Common myeloid progenitor, CD34-positive (primary cell): ENCODE measurements at regions not wholly inside any gene's neighbourhood (a gene's known extent, or its start where the extent isn't known, plus 50 kb on each side); places are given as distances from the start of the nearest gene placed in this dataset.

Source experiments
- CTCF ChIA-PET: fragments of 350-600 bp; sonication (Branson Sonifier 250); formaldehyde crosslinking; loops from one replicate; lab custom pipeline; 2021; ENCODE audit warnings: antibody characterized with exemption; lab: Charles Lee
- POLR2A ChIA-PET: fragments of 350-600 bp; sonication (Branson Sonifier 250); formaldehyde crosslinking; loops from one replicate; lab custom pipeline; 2021; ENCODE audit warnings: antibody characterized with exemption; lab: Charles Lee
- DNase-seq, 3 donors: peaks; one replicate each; pipeline versions ENCODE4 v3.0.0 to v3.0.0-alpha.2; 2013
- H3K27ac ChIP-seq, 2 experiments: 1 replicate in 1 of 2; 2 replicates in 1 of 2; pipeline ENCODE4 v1.7.0; 2013; ENCODE audit warnings: inconsistent platforms in 2 of 2, low read length in 2 of 2, mild to moderate bottlenecking in 2 of 2, low read depth in 1 of 2, moderate library complexity in 1 of 2; ENCODE audit not compliant: severe bottlenecking in 2 of 2, insufficient read depth in 1 of 2, poor library complexity in 1 of 2
- H3K27me3 ChIP-seq, 5 experiments: replicated peaks in 2 of 5; 1 replicate in 3 of 5; 2 replicates in 2 of 5; pipeline versions ENCODE4 v1.6.1 to v1.7.0; 2013; ENCODE audit warnings: low read length in 4 of 5, mild to moderate bottlenecking in 2 of 5, moderate library complexity in 2 of 5, inconsistent platforms in 1 of 5; ENCODE audit not compliant: insufficient read depth in 5 of 5, control insufficient read depth in 4 of 5
- H3K36me3 ChIP-seq, 4 experiments: 1 replicate in 2 of 4; 2 replicates in 2 of 4; pipeline versions ENCODE4 v1.6.1 to v1.7.0; 2013; ENCODE audit warnings: low read length in 3 of 4, control low read depth in 1 of 4, mild to moderate bottlenecking in 1 of 4; ENCODE audit not compliant: control insufficient read depth in 4 of 4, insufficient read depth in 4 of 4
- H3K4me1 ChIP-seq, 4 experiments: 1 replicate in 3 of 4; 2 replicates in 1 of 4; pipeline versions ENCODE4 v1.6.1 to v1.7.1; 2013; ENCODE audit warnings: low read length in 3 of 4, mild to moderate bottlenecking in 3 of 4, control low read depth in 1 of 4, inconsistent platforms in 1 of 4, moderate library complexity in 1 of 4; ENCODE audit not compliant: control insufficient read depth in 4 of 4, insufficient read depth in 4 of 4; ENCODE audit errors: control extremely low read depth in 1 of 4
- H3K4me3 ChIP-seq, 7 experiments: 1 replicate in 4 of 7; 2 replicates in 3 of 7; pipeline versions ENCODE4 v1.5.1 to v1.7.0; 2013; ENCODE audit warnings: mild to moderate bottlenecking in 7 of 7, low read length in 6 of 7, moderate library complexity in 6 of 7, inconsistent platforms in 2 of 7, low read depth in 2 of 7, control low read depth in 1 of 7; ENCODE audit not compliant: insufficient read depth in 4 of 7, control insufficient read depth in 1 of 7; ENCODE audit errors: extremely low read depth in 1 of 7
- H3K9me3 ChIP-seq, 5 experiments: 1 replicate in 4 of 5; 2 replicates in 1 of 5; pipeline versions ENCODE4 v1.6.1 to v1.7.1; 2013; ENCODE audit warnings: low read length in 4 of 5, mild to moderate bottlenecking in 2 of 5, inconsistent platforms in 1 of 5, low read depth in 1 of 5, moderate library complexity in 1 of 5; ENCODE audit not compliant: control insufficient read depth in 4 of 5, insufficient read depth in 2 of 5; ENCODE audit errors: control extremely low read depth in 1 of 5
- WGBS: methylation state at CpG from one replicate; pipeline ENCODE4 v1.1.5; 2013; ENCODE audit not compliant: insufficient coverage; 5-methylcytosine and 5-hydroxymethylcytosine counted together

GRCh38 chr13:85537601-85538000 is 261.6 kb downstream of the SLITRK6 start:
- Histone ChIP-seq H3K4me3 (no peak overlapping the region), H3K4me1 (peaks cover 0 to 5% (median 2%) of the 10 kb centered on the region in 4 experiments), H3K27ac (no peak overlapping the region), H3K36me3 (no peaks in the 10 kb centered on the region), H3K9me3 (no peaks in the 10 kb centered on the region), H3K27me3 (no peaks in the 10 kb centered on the region)
- POLR2A ChIA-PET, result no interaction called here
- no CpG with 5 or more reads among the region's 2 CpGs for WGBS
- CTCF ChIA-PET, result no interaction called here
- DNase-seq, result no peak

GRCh38 chr13:85536706-85537105 is 262.5 kb downstream of the SLITRK6 start:
- Histone ChIP-seq H3K9me3 (no peaks in the 10 kb centered on the region), H3K27ac (no peak overlapping the region), H3K36me3 (no peaks in the 10 kb centered on the region), H3K4me1 (peaks cover 0 to 5% (median 2%) of the 10 kb centered on the region in 4 experiments), H3K27me3 (no peaks in the 10 kb centered on the region), H3K4me3 (no peak overlapping the region)
- WGBS, result no CpG with 5 or more reads among the region's 1 CpG
- no peak for DNase-seq
- ChIA-PET POLR2A (no interaction called here), CTCF (no interaction called here)

DNA sequence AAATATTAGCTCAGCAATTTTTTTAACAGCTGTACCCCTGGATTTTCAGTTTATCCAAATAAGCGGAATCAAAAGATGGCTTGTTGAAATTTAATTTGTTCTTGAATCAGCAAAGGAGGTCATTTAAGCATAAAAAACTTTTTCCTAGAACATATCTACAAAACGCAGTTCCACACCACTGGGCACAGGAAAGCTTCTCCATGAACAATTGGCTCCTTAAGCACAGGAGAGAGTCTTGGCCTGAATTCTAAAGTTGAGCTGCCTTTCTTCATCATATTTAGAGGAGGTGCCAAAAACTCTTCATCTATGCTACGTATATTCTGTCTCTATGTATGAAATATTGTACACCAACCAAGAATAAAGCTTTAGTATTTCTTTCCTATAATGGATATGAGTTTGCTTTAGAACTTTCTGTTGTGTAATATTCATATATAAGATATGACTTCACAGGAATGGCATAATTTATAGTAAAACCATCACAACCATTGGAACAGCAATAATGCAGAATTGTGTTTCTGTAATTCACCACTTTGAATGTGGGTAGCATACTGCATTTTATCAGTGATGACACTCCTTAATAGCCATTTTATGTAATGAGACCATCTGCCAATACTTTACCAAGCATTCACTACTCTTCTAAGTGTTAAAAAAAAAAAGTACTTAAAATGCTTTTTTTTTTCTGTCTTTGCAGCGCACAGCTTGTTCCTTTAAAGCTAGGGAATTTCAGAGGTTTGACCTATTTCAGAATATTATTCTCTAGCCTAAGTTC is 263.7 kb downstream of the SLITRK6 start:
- no peak for DNase-seq
- no peak overlapping the region for H3K4me3 ChIP-seq
- H3K9me3 ChIP-seq, result no peaks in the 10 kb centered on the region
- ChIA-PET POLR2A (no interaction called here), CTCF (no interaction called here)
- no peaks in the 10 kb centered on the region for H3K27me3 ChIP-seq
- WGBS, result 100% methylated on average over 1 of the region's 4 CpGs
- H3K36me3 ChIP-seq, result no peaks in the 10 kb centered on the region
- H3K4me1 ChIP-seq, result no peaks in the 10 kb centered on the region
- no peak overlapping the region for H3K27ac ChIP-seq

- H3K9me3 ChIP-seq, result no peaks in the 10 kb centered on the region
- no CpG with 5 or more reads among the region's 2 CpGs for WGBS
- H3K27ac ChIP-seq, result no peak overlapping the region
- DNase-seq, result no peak
- H3K4me3 ChIP-seq, result no peak overlapping the region
- no peaks in the 10 kb centered on the region for H3K27me3 ChIP-seq
- no peaks in the 10 kb centered on the region for H3K36me3 ChIP-seq
- CTCF ChIA-PET, result no interaction called here
- no peaks in the 10 kb centered on the region for H3K4me1 ChIP-seq
- POLR2A ChIA-PET, result no interaction called here
Measured at GRCh38 chr13:85533911-85534310, 265.3 kb downstream of the SLITRK6 start.

GRCh38 chr13:85529218-85529594 is 270.0 kb downstream of the SLITRK6 start:
- ChIA-PET POLR2A (no interaction called here), CTCF (no interaction called here)
- Histone ChIP-seq H3K27ac (no peak overlapping the region), H3K9me3 (no peaks in the 10 kb centered on the region), H3K4me1 (no peaks in the 10 kb centered on the region), H3K36me3 (no peaks in the 10 kb centered on the region), H3K4me3 (no peak overlapping the region), H3K27me3 (no peaks in the 10 kb centered on the region)
- no peak for DNase-seq
- WGBS, result 92% methylated on average over 2 of the region's 2 CpGs

DNA sequence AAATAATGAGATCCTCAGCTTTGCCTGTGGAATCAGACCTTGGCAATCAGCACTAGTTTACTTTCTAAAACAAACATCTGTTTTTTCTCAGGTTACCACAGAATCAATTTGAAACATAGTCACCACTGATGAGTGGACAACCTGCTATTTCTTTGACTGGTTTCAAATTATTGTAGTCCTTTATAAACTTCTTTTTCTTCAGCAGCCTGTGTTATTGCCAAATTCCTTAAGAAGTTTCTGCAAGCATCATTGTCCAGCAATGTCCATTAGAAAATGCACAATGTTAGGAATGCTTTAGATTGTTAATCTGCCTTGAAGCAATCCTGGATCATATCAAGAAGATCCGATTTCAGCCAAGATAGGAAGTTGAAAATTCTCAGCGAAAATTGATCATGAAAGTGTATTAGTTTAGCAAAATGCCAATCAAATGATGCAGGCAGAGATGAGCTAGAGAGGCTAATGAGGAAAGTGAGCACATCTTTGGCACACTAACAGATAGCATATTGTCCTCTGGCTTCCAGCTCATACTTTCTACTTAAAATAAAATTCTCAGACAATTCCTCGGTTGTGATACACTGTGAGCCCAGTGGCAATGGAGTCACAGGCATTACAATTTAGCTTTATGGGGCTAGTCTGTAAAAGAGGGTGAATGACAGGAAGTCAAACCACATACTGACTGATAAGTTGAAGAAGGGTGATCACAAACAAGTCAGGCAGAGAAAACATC is 270.6 kb downstream of the SLITRK6 start:
- WGBS, result 100% methylated on average over 2 of the region's 3 CpGs
- Histone ChIP-seq H3K27me3 (no peaks in the 10 kb centered on the region), H3K4me1 (no peaks in the 10 kb centered on the region), H3K27ac (no peak overlapping the region), H3K4me3 (no peak overlapping the region), H3K36me3 (no peaks in the 10 kb centered on the region), H3K9me3 (no peaks in the 10 kb centered on the region)
- POLR2A ChIA-PET, result no interaction called here
- no peak for DNase-seq
- CTCF ChIA-PET, result no interaction called here

DNA sequence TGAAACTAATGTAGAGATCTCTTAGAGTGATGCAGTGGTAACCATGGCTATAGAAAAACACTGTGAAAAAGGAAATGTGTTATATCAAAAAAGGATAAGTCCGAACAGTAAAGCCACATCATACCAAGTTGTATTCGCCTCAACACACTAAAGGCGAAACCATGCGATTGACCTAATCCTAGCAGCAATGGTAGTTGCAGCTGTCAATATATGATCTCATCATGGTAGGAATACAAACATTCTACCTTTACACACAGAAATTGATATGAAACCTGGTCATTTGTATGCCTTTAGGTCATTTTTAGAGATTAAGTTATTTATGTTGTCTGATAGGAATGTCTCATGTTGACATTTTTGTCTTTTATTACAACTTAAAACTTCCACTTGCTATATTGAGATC is 271.9 kb downstream of the SLITRK6 start:
- H3K27me3 ChIP-seq, result no peaks in the 10 kb centered on the region
- no peaks in the 10 kb centered on the region for H3K36me3 ChIP-seq
- POLR2A ChIA-PET, result no interaction called here
- CTCF ChIA-PET, result no interaction called here
- no peaks in the 10 kb centered on the region for H3K9me3 ChIP-seq
- WGBS, result no CpG with 5 or more reads among the region's 4 CpGs
- no peak overlapping the region for H3K27ac ChIP-seq
- H3K4me1 ChIP-seq, result no peaks in the 10 kb centered on the region
- H3K4me3 ChIP-seq, result no peak overlapping the region
- no peak for DNase-seq
